Lower lobe of right lung (tissue), 2 donors: ENCODE measurements at regions not wholly inside any gene's neighbourhood (a gene's known extent, or its start where the extent isn't known, plus 50 kb on each side); places are given as distances from the start of the nearest gene placed in this dataset.

Experiments used
- ATAC-seq, 2 donors: fragments of 200-7000 bp; cut with Tn5 transposase; one replicate each; pipeline ENCODE4 v1.9.1; 2020 to 2022; ENCODE audit warnings: mild to moderate bottlenecking in 2 of 2, moderate library complexity in 2 of 2
- DNase-seq: peaks from one replicate; pipeline ENCODE4 v3.0.0-alpha.2; 2020
- H3K27ac ChIP-seq: fragments of 200-600 bp; one replicate; pipeline ENCODE4 v1.8.0; 2022
- H3K27me3 ChIP-seq: fragments of 200-600 bp; one replicate; pipeline ENCODE4 v1.8.0; 2022; ENCODE audit warnings: low read depth
- H3K36me3 ChIP-seq: fragments of 200-600 bp; one replicate; pipeline ENCODE4 v1.8.0; 2022; ENCODE audit warnings: mild to moderate bottlenecking
- H3K4me1 ChIP-seq: fragments of 200-600 bp; one replicate; pipeline ENCODE4 v1.8.0; 2022
- H3K4me3 ChIP-seq: fragments of 200-600 bp; one replicate; pipeline ENCODE4 v1.8.0; 2022; ENCODE audit warnings: mild to moderate bottlenecking
- H3K9me3 ChIP-seq: fragments of 200-600 bp; one replicate; pipeline ENCODE4 v1.8.0; 2022
- CTCF ChIP-seq: fragments of 200-600 bp; IDR thresholded peaks from one replicate; pipeline ENCODE4 v1.8.0; 2022; ENCODE audit warnings: antibody characterized with exemption, mild to moderate bottlenecking
- intact Hi-C: fragments of 100-400 bp; cut with DNase I; formaldehyde crosslinking; loops from one replicate; pipeline ENCODE4 v1.11.0; 2022
- donor health status: DM: no; HTN: yes; CAD: no; lungs with severe emphysema.

GRCh38 chr11:13117344-13117743 lies 108.2 kb downstream of the RASSF10 start:
- Histone ChIP-seq H3K4me3 (no peak overlapping the region), H3K9me3 (no peaks in the 10 kb centered on the region), H3K4me1 (no peaks in the 10 kb centered on the region), H3K27ac (no peak overlapping the region), H3K27me3 (no peaks in the 10 kb centered on the region), H3K36me3 (no peaks in the 10 kb centered on the region)
- ATAC-seq (no peak), DNase-seq (no peak)
- TF ChIP-seq CTCF, result no peak
- intact Hi-C loops, result no loop called here

DNA sequence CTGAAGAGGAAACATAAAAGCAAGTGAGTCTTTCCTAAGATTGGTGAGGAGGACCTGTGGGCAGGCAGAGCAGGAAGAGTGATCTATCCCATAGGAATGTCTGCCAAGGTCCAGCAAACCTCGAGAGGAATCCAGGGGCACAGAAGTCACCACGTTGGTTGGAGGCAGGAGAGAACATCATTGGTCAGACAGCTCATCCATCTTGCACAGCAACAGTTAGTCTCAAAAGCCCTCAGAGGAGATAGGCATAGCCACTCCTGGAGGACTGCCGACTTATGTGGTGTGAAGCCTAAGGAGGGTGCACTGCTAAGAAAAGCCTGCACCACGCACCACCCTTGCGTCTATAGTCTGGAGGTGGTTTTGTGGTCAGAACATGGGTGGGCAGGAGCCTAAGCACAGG lies 109.1 kb downstream of the RASSF10 start:
- intact Hi-C loops, result no loop called here
- Histone ChIP-seq H3K36me3 (no peaks in the 10 kb centered on the region), H3K4me3 (no peak overlapping the region), H3K27ac (no peak overlapping the region), H3K4me1 (no peaks in the 10 kb centered on the region), H3K27me3 (no peaks in the 10 kb centered on the region), H3K9me3 (no peaks in the 10 kb centered on the region)
- DNase-seq (no peak), ATAC-seq (peak in 1 of 2 donors; percentile 19)
- TF ChIP-seq CTCF, result no peak

GRCh38 chr11:13118650-13119049 lies 109.5 kb downstream of the RASSF10 start:
- Histone ChIP-seq H3K36me3 (no peaks in the 10 kb centered on the region), H3K4me3 (no peak overlapping the region), H3K27ac (no peak overlapping the region), H3K4me1 (no peaks in the 10 kb centered on the region), H3K9me3 (no peaks in the 10 kb centered on the region), H3K27me3 (no peaks in the 10 kb centered on the region)
- DNase-seq (no peak), ATAC-seq (peak in 1 of 2 donors; percentile 13)
- TF ChIP-seq CTCF, result no peak
- intact Hi-C loops, result no loop called here

GRCh38 chr11:13119361-13119760 lies 110.2 kb downstream of the RASSF10 start:
- DNase-seq, result no peak
- Histone ChIP-seq H3K27ac (no peak overlapping the region), H3K4me3 (no peak overlapping the region), H3K4me1 (no peaks in the 10 kb centered on the region), H3K36me3 (no peaks in the 10 kb centered on the region), H3K27me3 (no peaks in the 10 kb centered on the region), H3K9me3 (no peaks in the 10 kb centered on the region)
- TF ChIP-seq CTCF, result no peak
- intact Hi-C loops, result no loop called here
- no peak for ATAC-seq

- Histone ChIP-seq H3K4me3 (no peak overlapping the region), H3K36me3 (no peaks in the 10 kb centered on the region), H3K27ac (no peak overlapping the region), H3K4me1 (no peaks in the 10 kb centered on the region), H3K27me3 (no peaks in the 10 kb centered on the region), H3K9me3 (no peaks in the 10 kb centered on the region)
- intact Hi-C loops, result no loop called here
- TF ChIP-seq CTCF, result no peak
- ATAC-seq (no peak), DNase-seq (no peak)
Observed at GRCh38 chr11:13119941-13120520, 110.9 kb downstream of the RASSF10 start.

DNA sequence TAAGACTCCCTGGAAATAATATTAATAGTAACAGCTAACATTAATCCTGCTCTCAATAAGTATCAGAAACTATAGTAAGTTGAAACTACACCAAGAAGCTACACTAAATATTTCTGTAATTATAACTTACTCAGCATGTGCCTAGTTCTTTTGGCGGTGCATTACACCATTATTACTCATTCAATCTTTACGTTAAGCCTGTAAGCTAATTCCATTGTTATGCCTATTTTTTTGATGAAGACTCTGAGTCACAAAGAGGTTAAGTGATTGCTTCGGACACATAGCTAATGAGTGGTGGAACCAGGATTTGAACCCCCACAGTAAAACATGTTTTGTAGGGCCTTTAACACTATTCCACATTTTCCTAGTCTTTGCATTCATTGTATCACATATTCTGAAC lies 111.6 kb downstream of the RASSF10 start:
- DNase-seq (no peak), ATAC-seq (no peak)
- no peaks in the 10 kb centered on the region for H3K27me3 ChIP-seq
- TF ChIP-seq CTCF, result no peak
- no peak overlapping the region for H3K4me3 ChIP-seq
- no peaks in the 10 kb centered on the region for H3K9me3 ChIP-seq
- H3K27ac ChIP-seq, result no peak overlapping the region
- no peaks in the 10 kb centered on the region for H3K4me1 ChIP-seq
- intact Hi-C loops, result no loop called here
- no peaks in the 10 kb centered on the region for H3K36me3 ChIP-seq
